ENCODE measurements at regions not wholly inside any gene's neighbourhood (a gene's known extent, or its start where the extent isn't known, plus 50 kb on each side); places are given as distances from the start of the nearest gene placed in this dataset.
"Not testable (repeated sequence)": the region's sequence is repeated elsewhere in the genome, so short reads cannot be mapped to it uniquely, and the experiment has no call there.

DNA sequence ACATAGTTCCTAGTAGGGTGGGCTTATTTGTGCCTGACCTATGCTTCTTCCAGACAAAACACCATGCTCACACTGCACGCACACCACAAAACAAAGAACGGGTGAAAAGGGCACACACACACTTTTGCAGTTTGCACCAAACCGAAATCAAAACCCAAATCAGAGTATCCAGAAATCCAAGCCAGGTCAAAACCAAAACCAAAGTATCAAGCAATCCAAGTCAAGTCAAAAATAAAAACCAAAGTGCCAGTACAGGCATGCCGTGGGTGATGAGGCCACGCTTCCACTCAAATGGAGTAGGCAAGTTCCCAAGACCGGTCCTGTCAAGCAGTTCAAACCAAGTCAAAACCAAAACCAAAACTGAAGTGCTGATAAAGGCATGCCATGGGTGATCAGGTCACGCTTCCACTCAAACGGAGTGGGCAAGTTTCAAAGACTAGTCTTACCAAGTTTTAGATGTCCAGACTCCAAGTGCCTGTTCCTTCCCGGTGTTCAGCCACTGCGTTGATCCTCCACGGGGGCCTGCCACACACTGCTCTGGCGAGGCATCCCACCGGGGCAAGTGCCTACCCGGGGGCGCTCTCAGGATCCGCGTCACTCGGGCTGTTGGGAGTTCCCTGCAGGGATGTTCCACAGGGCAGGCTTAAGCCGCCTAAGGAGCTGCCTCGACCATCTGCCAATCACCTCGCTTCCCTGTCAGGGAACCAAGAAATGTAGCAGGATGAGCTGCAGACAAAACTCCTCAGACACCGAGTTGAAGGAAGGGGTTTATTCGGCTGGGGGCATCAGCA is 184.5 kb upstream of the SGO1 start:
- DNase-seq = not testable (repeated sequence)

DNA sequence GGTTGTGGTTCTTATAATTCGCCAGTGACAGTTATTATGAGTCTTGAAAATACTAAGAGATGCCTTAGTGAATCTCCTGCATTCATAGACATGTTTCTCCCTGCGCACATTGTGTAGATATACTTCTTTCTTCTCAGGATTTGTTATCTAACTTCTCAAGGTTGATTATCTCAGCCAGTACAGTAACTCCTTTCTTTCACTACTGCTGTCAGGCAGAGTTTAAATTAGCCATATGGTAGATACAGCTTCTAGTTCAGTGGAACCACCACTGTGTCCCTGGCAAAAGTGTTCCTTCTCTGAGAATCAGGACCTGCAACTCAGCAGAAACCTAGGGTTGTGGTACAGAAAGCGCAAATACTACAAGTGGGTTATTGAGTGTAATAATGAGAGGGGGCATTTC is 175.0 kb upstream of the SGO1 start:
- no peak for DNase-seq

DNA sequence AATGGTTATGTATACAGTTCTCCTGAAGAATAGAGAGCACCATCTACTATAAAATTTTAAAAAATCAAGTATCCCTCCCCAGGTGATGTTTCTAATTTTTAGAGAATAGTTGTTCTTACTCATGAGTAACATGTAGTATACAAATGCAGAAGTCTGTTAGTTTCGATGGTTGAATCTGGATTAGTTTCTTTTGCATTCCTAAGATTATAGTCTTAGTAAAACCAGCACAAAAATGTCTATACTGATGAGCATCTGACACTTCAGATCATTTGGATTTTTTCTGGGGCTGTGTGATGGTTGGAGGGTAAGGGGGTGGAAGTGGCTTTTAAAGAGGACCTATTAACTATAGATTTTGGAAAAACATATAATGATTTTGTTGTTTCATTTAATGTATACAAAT is 167.3 kb upstream of the SGO1 start:
- DNase-seq = no peak

DNA sequence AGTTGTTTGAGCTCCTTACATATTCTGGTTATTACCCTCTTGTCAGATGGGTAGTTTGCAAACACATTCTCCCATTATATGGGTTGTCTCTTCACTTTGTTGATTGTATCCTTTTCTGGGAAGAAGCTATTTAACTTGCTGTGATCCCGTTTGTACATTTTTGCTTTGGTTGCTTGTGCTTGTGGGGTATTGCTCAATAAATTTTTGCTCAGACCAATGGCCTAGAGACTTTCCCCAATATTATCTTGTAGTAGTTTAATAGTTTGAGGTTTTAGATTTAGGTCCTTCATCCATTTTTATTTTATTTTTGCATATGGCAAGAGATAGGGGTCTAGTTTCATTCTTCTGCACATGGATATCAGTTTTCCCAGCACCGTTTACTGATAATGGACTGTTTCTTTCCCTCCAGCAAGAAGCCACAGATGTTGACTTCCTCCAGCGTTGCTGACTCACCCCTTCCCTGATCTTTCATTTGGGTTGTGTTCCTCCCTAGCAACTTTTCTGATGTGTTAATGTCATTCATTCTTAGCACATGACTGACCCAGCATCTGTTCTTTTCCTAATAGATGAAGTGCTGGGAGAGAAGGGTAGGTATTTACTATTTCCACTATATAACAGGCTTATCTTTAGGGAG is 166.7 kb upstream of the SGO1 start:
- no peak for DNase-seq

DNA sequence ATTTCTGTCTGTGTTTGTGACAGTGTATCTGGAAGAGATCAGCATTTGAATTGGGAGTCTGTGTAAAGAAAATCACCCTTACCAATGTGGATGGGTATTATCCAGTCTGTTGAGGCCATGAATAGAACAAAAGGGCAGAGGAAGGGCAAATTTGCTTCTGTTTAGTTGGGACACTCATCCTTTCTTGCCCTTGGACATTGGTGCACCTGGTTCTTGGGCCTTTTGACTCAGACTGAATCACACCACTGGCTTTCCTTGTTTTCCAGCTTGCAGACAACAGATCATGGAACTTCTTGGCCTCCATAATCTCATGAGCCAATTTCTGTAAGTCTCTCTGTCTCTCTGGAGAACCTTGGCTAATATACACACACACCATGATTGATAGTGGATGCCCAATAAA is 164.4 kb upstream of the SGO1 start:
- no peak for DNase-seq

DNA sequence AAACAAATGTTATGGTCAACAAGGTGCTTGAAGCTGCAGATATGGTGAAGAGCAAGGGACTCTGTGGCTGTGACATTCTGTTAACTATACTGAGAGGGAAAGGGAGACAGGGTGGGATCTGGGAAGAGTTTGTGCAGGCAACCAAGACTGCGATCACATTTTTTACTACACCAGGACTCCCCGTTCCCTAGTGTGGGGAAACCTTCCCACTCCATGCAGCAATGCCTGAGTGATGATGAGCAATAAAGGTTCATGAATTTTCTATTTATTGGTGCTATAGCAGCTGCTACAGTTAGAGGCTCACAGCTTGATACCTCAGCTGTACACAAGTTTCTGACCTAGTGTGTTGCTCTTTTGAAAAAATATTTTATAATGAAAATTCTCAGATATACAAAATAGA is 160.9 kb upstream of the SGO1 start:
- DNase-seq = no peak

DNA sequence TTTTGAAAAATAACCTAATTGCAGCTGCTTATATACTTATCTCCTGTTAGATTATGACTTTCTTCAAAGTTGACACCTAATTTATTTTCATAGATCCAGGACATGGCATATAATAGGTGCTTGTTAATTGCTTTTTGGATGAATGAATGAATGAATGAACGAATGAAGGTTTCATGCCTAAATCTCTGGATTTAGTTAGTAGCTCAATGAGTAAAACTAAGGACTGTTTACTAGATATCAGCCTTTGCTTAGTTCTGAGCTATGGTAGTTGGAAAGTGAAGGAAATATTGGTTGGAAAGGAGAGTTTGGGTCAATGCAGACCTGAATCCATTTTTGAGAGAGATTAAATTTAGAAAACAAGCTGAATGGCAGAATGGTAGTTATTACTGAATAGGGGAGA is 160.4 kb upstream of the SGO1 start:
- no peak for DNase-seq

DNA sequence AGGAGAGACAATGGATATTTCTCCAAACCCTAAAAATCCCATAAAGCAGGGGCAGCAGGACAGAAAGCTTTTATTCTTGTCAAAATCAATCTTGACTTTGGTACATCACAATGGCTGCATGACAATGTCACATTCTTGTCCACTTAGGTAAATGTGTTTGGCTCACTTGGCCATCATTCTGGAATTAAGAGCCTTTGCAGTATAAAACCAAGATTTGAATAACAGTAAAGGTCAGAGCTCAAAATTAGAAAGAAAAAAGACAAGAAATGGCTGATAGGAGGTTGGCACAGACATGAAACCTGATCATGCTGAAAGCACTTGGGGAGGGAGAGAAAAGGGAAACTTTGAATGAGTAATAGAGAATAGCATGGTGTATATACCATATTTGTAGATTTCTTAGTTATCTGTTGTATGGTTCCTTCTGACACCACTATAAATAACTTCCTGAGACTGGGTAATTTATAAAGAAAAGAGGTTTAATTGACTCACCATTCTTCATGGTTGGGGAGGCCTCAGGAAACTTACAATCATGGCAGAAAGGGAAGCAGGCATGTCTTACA is 158.5 kb upstream of the SGO1 start:
- no peak for DNase-seq

DNA sequence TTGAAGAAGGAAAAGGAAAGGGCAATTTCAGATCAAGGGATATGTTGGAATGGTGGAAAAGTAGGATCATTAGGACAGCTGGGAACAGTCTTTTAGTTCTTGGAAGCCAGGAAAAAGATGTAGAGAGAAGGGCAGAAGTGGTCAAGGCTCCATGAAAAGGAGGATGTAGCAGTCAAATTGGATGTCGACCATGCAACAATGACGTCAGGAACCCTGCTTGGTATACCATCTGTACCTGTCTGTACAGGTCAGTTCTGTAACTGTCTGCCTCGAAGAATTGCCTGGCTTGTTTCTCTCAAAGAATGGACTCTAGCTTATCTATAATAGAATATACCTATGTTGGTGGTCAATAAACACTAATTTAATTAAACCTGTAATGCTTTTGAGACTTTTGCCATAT is 157.8 kb upstream of the SGO1 start:
- no peak for DNase-seq

DNA sequence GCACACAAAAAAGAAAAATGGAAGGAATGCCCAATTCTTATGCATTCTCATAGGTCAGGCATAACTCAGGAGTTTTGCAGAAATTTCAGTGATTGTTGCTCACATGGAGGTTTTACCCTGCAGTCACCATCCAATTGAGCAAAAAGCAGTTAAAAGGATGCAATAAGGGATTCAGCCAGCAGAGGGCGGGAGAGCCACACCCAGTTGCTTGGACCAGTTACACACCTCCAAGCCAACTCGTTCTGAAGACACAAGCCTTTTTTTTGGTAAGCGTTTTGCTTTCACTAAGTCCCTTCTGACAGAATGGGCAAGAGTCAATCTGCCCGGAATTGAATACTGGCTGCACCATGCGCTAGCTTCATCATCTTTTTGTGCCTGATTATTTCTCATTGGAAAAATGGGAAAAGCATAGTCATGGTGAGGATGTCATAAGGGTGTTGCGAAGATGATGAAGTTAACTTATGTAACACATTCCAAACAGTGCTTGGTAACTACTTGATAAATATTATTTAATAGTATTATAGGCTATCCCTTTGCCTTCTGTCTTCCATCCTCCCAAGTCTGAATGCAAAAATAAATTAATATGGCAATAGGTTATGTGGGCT is 154.4 kb upstream of the SGO1 start:
- DNase-seq = peak; percentile 67

DNA sequence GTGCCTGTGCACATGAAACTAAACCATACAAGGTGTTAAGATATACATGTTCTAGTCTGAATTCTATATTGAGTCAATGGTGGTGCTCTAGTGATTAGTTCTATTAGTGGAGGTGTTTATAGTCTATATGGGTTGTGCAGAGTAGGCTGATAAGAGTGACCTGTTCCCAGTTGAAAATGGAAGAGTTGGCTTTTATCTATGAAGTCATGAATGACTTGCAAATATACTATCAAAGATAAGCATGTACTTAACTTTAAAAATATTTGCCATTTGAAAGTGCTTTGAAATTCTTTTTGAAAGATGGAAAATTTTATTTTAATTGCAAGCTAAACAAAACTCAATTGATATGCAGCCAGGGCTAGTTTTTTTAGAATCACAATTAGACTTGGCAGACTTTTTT is 150.6 kb upstream of the SGO1 start:
- no peak for DNase-seq

DNA sequence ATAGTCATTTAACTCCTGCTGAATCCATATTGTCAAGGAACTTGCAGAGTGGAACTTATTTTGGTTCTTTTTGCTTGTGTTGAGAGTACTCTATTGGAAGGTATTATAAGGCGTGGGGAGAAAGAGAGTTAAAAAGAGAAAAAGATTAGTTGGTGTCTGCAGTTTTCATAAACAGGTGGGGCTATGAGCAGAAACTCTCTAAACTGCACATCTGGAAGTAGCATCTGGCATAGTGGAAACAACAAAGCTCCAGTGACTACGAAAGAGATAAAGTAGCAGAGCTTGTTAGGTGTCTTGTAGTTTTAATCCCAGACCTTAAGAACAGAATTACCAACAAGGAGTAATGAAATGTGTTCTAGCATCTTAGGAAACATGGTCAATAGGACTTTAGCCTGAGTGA is 148.8 kb upstream of the SGO1 start:
- DNase-seq = no peak

DNA sequence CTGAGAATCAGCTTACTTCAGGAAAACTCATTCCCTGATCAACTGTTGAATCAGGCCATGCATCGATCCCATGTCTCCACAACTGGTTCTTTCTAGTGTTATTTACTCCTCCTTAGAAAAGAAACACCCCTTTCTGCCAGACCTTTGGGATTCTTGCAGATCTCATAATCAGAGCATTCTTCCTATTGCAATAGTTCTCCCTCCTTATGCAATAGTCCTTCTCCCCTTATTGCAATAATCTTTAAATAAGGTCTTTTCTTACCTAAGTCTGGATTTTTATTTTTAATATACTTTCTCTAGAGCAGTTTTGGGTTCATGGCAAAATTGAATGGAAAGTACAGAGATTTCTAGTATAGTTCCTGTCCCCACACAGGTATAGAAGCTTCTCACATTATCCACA is 141.9 kb upstream of the SGO1 start:
- DNase-seq = no peak

DNA sequence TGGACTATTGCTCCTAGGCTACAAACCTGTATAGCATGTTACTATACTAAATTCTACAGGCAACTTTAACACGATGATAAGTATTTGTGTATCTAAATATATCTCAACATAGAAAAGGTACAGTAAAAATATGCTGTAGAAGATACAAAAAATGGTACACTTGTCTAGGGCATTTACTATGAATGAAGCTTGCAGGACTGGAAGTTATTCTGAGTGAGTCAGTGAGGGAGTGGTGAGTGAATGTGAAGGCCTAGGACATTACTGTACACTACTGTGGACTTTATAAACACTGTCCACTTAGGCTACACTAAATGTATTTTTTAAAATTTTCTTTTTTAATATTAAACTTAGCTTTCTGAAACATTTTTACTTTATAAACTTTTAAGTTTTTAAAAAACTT is 140.5 kb upstream of the SGO1 start:
- no peak for DNase-seq

DNA sequence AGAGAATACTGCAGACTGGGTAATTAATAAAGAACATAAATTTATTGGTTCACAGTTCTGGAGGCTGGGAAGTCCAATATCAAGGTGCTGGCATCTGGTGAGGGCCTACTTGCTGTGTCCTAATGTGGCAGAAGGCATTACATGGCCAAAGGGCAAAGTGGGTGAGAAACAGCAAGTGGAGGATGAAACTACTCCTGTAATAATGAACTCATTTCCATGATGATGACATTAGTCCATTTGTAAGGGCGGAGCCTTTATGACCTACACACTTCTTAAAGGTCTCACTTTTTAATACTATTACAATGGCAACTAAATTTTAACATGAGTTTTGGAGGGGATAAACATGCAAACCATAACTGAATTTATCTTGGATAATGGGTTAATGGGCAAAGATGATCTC is 139.6 kb upstream of the SGO1 start:
- DNase-seq = no peak

DNA sequence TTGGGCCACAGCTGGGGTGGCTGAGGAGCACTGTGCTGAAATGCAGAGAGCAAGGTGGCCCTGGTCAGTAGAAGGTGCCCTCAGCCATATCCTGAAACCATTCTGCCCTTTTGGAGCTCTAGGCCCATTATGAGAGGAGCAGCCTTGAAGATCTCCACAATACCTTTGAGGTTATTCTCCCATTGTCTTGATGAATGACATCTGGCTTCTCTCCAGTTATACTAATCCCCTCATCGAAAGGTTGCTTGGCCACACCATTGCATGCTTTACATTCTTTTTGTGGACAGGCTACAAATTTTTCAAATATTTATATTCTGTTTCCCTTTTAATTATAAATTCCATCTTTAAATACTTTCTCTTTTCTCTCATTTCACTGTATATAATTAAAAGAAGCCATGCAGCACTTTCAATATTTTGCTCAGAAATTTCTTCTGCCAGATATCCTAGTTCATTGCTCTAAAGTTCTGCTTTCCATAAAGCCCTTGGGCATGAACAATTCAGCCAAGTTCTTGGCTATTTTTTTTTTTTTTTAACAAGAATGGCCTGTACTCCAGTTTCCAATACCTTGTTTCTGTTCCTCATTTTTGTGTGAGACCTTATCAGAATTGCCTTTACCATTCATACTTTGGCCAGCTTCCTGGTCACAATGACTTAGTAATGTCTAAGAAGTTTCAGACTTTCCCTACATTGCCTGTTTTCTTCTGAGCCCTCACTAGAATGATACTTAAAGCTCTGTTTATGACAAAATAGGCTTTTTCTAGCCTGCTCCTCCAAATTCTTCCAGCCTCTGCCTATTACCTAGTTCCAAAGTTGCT is 138.9 kb upstream of the SGO1 start:
- no peak for DNase-seq

DNA sequence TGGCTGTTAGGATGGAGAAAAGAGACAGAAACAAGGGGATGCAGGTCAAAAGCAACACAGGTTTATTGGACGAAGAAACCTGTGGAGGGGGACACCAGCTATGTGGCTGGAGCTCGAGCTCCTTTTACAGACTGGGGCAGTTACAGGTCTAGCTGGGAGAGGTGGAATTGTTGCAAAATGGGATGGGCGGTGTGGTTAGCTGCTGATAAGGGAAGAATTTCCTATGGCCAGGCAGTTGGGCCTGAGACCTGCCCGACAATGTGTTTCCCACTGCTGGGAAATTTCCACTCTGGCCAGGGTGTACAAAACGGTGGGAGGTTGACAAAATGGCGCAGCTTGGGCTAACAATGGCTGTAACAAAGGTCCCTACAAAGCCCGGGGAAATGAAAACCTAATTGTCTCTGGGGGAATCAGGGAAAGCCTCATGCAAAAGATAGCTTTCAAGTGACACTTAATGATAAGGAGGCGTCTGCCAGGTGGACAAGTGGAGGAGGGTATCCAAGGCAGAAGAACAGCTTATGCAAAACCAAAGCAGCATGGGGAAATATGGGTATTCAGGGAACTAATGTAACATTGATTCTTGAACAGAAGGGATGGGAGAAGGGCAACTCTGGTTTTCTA is 137.4 kb upstream of the SGO1 start:
- no peak for DNase-seq

DNA sequence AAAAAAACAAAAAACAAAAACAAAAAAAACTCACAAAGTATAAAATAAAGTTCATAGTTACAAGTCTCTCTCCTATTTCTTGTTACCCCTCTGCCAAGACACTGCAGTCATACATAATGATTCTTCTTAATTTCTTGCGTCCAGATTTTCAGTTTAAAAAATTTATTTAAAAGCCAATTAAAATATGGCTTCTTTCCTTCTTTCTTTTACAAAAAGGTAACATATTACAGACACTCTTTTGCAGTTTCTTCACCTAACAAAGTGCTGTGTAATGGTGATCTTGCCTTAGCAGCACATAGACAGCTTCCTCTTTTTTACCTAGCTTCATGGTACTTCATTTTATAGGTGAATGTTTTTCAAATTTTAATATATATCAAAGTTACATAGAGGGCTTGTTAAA is 136.1 kb upstream of the SGO1 start:
- DNase-seq = no peak

DNA sequence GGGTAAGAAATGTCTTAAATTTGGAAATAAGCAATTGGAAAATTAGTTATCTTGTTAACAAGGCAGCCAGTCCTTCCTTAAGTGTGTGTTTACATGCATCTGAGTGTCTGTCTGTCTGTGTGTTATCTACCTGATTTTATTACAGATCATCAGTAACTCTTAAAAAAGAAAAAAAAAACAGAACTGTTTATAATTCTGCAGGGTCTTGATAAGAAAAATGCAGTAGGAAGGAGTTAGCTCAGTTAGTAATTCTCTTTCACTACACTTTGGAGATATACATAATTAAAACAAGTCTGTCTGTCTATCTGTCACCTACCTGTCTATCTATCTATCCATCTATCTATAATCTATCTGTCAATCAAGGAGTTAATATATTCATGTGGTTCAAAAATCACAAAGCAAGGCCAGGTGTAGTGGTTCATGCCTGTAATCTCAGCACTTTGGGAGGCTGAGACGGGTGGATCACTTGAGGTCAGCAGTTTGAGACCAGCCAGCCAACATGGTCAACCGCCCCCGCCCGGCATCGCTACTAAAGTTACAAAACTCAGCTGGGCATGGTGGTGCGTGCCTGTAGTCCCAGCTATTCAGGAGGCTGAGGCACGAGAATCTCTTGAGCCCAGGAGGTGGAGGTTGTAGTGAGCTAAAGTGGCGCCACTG is 135.5 kb upstream of the SGO1 start:
- DNase-seq = no peak

DNA sequence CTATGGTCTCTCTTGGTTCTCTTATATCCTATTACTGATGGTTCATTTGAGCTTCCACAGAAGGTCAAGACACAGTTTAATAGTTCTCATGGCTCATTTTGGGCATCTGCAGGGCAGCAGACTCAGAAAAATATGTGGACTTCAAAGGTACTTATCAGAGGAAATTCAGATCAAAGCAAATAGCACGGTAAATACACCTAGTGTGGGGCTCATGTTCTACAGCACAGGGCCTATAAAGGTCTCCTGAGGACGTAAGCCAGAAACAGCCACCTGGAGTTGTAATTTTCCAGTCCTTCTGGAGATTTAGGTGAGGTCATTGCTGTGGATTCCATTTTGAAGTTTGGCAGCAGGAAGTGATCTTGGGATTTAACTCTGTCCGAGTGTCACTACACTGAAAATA is 134.5 kb upstream of the SGO1 start:
- DNase-seq = no peak

DNA sequence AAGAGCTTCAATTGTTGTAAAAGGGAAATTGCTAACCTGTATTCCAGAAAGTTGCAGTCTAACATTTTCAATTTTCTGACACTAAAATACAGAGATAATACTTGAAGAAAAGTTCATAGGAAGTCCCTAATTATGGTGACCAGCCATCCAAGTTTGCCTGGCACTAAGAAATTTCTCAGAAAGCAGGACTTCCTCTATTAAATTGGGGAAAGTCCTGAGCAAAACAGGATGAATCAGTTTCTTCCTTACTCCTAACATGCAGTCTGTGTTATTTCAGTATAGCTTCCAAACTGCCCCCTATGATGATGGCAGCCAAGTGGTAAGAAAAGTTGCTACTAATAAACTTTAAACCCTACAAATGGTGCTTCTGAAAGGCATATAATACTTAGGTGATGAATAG is 133.5 kb upstream of the SGO1 start:
- no peak for DNase-seq

DNA sequence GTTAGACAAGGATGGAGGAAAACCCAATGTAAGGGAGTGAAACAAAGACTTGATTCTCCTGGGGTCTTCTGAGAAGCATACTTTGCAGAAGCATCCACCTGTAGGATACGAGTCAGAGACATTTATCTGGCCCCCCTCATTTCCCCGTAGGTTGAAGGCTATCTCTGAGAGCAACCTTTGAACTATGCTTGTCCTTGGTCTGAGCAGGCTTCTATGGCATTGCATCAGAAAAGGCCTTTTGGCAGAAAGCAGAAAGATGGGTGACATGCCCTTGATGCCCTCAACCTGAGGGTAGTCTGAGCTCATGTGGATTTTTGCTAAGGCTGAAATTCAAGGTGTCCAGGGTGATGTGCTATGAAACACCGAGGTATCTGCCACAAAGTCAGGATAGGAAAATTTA is 131.6 kb upstream of the SGO1 start:
- DNase-seq = no peak
